Astrocyte (in vitro differentiated cells and primary cell): ENCODE measurements at regions not wholly inside any gene's neighbourhood (a gene's known extent, or its start where the extent isn't known, plus 50 kb on each side); places are given as distances from the start of the nearest gene placed in this dataset.

Experiments
- EZH2 ChIP-seq: IDR thresholded peaks from 2 replicates; pipeline ENCODE4 v1.6.1; 2012; ENCODE audit warnings: mild to moderate bottlenecking, low read length, inconsistent platforms; ENCODE audit not compliant: insufficient read depth
- TF ChIP-seq, protein P1 (sequence below): IDR thresholded peaks from 2 replicates; pipeline ENCODE4 v1.5.1; 2011; ENCODE audit warnings: low read depth, mild to moderate bottlenecking, inconsistent platforms, low read length, moderate library complexity; ENCODE audit not compliant: insufficient read depth

DNA sequence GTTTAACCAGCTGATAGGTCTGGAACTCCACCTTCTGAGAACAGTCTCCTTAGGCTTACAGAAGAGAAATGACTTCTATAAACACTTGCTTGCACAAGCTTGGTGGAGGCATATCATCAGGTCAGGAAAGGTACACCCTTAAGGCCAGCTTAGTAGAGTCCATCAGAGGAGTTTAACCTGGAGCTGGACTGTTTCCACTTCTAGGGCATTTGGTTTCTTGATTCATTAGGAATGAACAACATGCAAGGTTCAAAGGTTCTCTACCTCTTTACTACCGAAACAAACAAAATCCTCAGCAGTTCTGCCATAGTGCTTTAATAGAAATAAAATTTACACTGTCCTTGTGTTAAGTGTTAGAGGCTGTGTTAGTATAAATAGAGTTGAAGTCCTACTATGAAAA, 171.4 kb upstream of the NPY2R start:
- TF ChIP-seq, protein P1, sequence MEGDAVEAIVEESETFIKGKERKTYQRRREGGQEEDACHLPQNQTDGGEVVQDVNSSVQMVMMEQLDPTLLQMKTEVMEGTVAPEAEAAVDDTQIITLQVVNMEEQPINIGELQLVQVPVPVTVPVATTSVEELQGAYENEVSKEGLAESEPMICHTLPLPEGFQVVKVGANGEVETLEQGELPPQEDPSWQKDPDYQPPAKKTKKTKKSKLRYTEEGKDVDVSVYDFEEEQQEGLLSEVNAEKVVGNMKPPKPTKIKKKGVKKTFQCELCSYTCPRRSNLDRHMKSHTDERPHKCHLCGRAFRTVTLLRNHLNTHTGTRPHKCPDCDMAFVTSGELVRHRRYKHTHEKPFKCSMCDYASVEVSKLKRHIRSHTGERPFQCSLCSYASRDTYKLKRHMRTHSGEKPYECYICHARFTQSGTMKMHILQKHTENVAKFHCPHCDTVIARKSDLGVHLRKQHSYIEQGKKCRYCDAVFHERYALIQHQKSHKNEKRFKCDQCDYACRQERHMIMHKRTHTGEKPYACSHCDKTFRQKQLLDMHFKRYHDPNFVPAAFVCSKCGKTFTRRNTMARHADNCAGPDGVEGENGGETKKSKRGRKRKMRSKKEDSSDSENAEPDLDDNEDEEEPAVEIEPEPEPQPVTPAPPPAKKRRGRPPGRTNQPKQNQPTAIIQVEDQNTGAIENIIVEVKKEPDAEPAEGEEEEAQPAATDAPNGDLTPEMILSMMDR, result no peak
- no peak for TF ChIP-seq EZH2
